B cell (primary cell): ENCODE measurements at regions not wholly inside any gene's neighbourhood (a gene's known extent, or its start where the extent isn't known, plus 50 kb on each side); places are given as distances from the start of the nearest gene placed in this dataset.

Experiments
- ATAC-seq: fragments of 200-7000 bp; cut with Tn5 transposase; one replicate; pipeline ENCODE4 v1.10.0; 2021; ENCODE audit warnings: low read depth, mild to moderate bottlenecking, moderate number of reproducible peaks, moderate library complexity
- CTCF ChIA-PET: fragments of 350-600 bp; sonication (Branson Sonifier 250); formaldehyde crosslinking; loops from one replicate; lab custom pipeline; 2021; ENCODE audit warnings: antibody characterized with exemption, inconsistent platforms; lab: Charles Lee
- POLR2A ChIA-PET: fragments of 350-600 bp; sonication (Branson Sonifier 250); formaldehyde crosslinking; loops from one replicate; lab custom pipeline; 2021; ENCODE audit warnings: antibody characterized with exemption; lab: Charles Lee
- DNase-seq: peaks from one replicate; pipeline ENCODE4 v3.0.0; 2013
- H2AFZ ChIP-seq: 2 replicates; pipeline ENCODE4 v1.6.1; 2012; ENCODE audit warnings: mild to moderate bottlenecking, low read depth, low read length; ENCODE audit not compliant: insufficient read depth, poor library complexity, severe bottlenecking
- H3K27ac ChIP-seq, 2 donors: 1 replicate in 1 of 2; 2 replicates in 1 of 2; pipeline ENCODE4 v1.5.1; 2012 to 2013; ENCODE audit warnings: low read length in 2 of 2, mild to moderate bottlenecking in 2 of 2, moderate library complexity in 1 of 2
- H3K27me3 ChIP-seq, 4 experiments: fragments of 200-600 bp in 1 of 4; sonication (generic) in 1 of 4; replicated peaks in 1 of 4; 1 replicate in 2 of 4; 2 replicates in 2 of 4; pipeline versions ENCODE4 v1.6.1 to v1.7.0; 2013 to 2016; ENCODE audit warnings: low read length in 3 of 4, mild to moderate bottlenecking in 2 of 4, mixed read lengths in 1 of 4, moderate library complexity in 1 of 4; ENCODE audit not compliant: insufficient read depth in 4 of 4, control insufficient read depth in 3 of 4; ENCODE audit errors: control extremely low read depth in 1 of 4
- H3K36me3 ChIP-seq, 2 experiments: replicated peaks in 1 of 2; 1 replicate in 1 of 2; 2 replicates in 1 of 2; pipeline versions ENCODE4 v1.6.1 to v1.7.1; 2013; ENCODE audit warnings: low read length in 1 of 2; ENCODE audit not compliant: insufficient read depth in 2 of 2, control insufficient read depth in 1 of 2; ENCODE audit errors: control extremely low read depth in 1 of 2, extremely low read depth in 1 of 2
- H3K4me1 ChIP-seq, 2 donors: fragments of 200-600 bp in 1 of 2; sonication (generic) in 1 of 2; 1 replicate in 1 of 2; 2 replicates in 1 of 2; pipeline versions ENCODE4 v1.5.1 to v1.6.1; 2013 to 2017; ENCODE audit warnings: low read length in 2 of 2; ENCODE audit not compliant: control insufficient read depth in 2 of 2, insufficient read depth in 2 of 2
- H3K4me2 ChIP-seq: replicated peaks from 2 replicates; pipeline ENCODE3; 2012; ENCODE audit warnings: mild to moderate bottlenecking, low read depth, low read length; ENCODE audit not compliant: poor library complexity, severe bottlenecking
- H3K4me3 ChIP-seq, 5 experiments: fragments of 200-600 bp in 1 of 5; sonication (generic) in 1 of 5; 1 replicate in 3 of 5; 2 replicates in 2 of 5; pipeline versions ENCODE4 v1.5.1 to v1.7.0; 2011 to 2016; ENCODE audit warnings: low read length in 4 of 5, mild to moderate bottlenecking in 4 of 5, low read depth in 2 of 5, control low read depth in 1 of 5, moderate library complexity in 1 of 5; ENCODE audit not compliant: insufficient read depth in 1 of 5; ENCODE audit errors: control extremely low read depth in 1 of 5, extremely low read depth in 1 of 5
- H3K79me2 ChIP-seq: fragments of 200-600 bp; sonication (generic); one replicate; pipeline ENCODE4 v1.6.0; 2016; ENCODE audit warnings: low read length; ENCODE audit not compliant: control insufficient read depth, insufficient read depth
- H3K9ac ChIP-seq: fragments of 200-600 bp; sonication (generic); 2 replicates; pipeline ENCODE4 v1.6.1; 2017; ENCODE audit warnings: mild to moderate bottlenecking, low read length, moderate library complexity
- H3K9me3 ChIP-seq, 3 donors: one replicate each; pipeline versions ENCODE4 v1.6.1 to v1.7.1; 2013; ENCODE audit warnings: low read length in 2 of 3; ENCODE audit not compliant: control insufficient read depth in 2 of 3, insufficient read depth in 1 of 3; ENCODE audit errors: control extremely low read depth in 1 of 3
- H4K20me1 ChIP-seq: 2 replicates; pipeline ENCODE4 v1.6.0; 2012; ENCODE audit warnings: mild to moderate bottlenecking, low read length; ENCODE audit not compliant: insufficient read depth, control insufficient read depth, poor library complexity, severe bottlenecking
- H3K27ac Mint-ChIP-seq: one replicate; pipeline ENCODE4 v1.8.0; 2021; ENCODE audit warnings: mixed read lengths
- H3K27me3 Mint-ChIP-seq: one replicate; pipeline ENCODE4 v1.8.0; 2021; ENCODE audit warnings: mixed read lengths
- H3K4me1 Mint-ChIP-seq: one replicate; pipeline ENCODE4 v1.8.0; 2021; ENCODE audit warnings: mixed read lengths
- H3K4me3 Mint-ChIP-seq: one replicate; pipeline ENCODE4 v1.8.0; 2021; ENCODE audit warnings: mixed read lengths
- H3K9me3 Mint-ChIP-seq: one replicate; pipeline ENCODE4 v1.8.0; 2022; ENCODE audit warnings: mixed read lengths; ENCODE audit not compliant: insufficient read depth
- CTCF ChIP-seq: fragments of 200-600 bp; IDR thresholded peaks from one replicate; pipeline ENCODE4 v1.8.0; 2022; ENCODE audit warnings: antibody characterized with exemption, mild to moderate bottlenecking
- EZH2 ChIP-seq: IDR thresholded peaks from 2 replicates; pipeline ENCODE4 v1.6.1; 2012; ENCODE audit warnings: borderline replicate concordance, low read depth, mild to moderate bottlenecking, moderate library complexity, low read length; ENCODE audit not compliant: insufficient read depth, poor library complexity, severe bottlenecking
- WGBS: methylation state at CpG from one replicate; pipeline ENCODE4 v1.1.5; 2013; ENCODE audit warnings: missing lambda C conversion rate; ENCODE audit not compliant: insufficient coverage; 5-methylcytosine and 5-hydroxymethylcytosine counted together
- intact Hi-C: fragments of 100-400 bp; cut with micrococcal nuclease; formaldehyde crosslinking; loops from one replicate; pipeline ENCODE4 v1.10.0; 2022

- WGBS: no CpG with 5 or more reads among the region's 2 CpGs
- intact Hi-C loops: no loop called here
- Histone ChIP-seq H2AFZ (no peak overlapping the region), H3K79me2 (no peaks in the 10 kb centered on the region), H3K4me3 (no peak overlapping the region), H4K20me1 (no peaks in the 10 kb centered on the region), H3K9ac (no peak overlapping the region), H3K4me2 (no peak overlapping the region), H3K27me3 (no peaks in the 10 kb centered on the region), H3K4me1 (no peaks in the 10 kb centered on the region), H3K9me3 (peaks cover 0 to 6% (median 0%) of the 10 kb centered on the region in 3 donors), H3K36me3 (no peaks in the 10 kb centered on the region), H3K27ac (no peak overlapping the region)
- POLR2A ChIA-PET: no interaction called here
- no peaks in the 10 kb centered on the region for H3K4me1 Mint-ChIP-seq
- H3K9me3 Mint-ChIP-seq: peaks cover 2% of the 10 kb centered on the region
- H3K27me3 Mint-ChIP-seq: no peaks in the 10 kb centered on the region
- DNase-seq: no peak
- no peak for ATAC-seq
- H3K27ac Mint-ChIP-seq: no peak overlapping the region
- CTCF ChIA-PET: no interaction called here
- TF ChIP-seq EZH2: no peak
- TF ChIP-seq CTCF: no peak
- H3K4me3 Mint-ChIP-seq: no peak overlapping the region
These were observed 277.0 kb upstream of the COBL start for GRCh38 chr7:51593628-51594027.

DNA sequence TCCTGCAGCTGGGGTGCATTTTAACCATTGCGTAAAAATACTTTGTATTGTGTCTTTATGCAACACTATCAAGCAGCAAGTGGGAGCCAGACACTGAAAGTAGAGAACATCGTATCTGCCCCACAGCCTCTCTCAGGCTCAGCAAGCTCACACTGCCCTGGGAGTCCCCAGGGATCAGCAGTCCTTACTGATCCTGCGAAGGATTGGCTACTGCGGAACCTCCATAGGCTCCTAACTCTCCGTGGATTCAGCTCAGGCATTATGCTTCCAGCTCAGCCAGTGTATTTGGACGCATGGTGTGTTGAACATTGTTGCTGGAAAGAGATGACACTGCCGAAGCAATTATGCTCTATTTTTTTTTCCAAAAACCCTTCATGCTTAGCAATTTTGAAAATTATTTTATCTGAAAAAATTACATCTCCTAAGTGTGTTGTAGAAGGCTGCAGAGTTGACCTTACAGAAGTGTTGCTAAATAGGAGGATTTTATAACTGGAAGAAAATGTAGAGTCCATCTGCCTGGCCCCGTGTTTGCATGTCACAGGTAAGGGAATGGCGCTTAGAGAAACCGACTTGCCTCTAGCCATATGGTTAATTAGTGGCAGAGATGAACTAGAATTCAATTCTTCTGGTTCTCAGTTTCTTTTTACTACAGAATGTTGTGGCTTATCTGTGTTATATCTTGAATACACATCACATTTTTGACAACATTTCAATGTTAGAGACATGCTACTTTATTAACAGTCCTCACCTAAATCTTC lies 276.4 kb upstream of the COBL start:
- Histone ChIP-seq H3K4me2 (no peak overlapping the region), H3K79me2 (no peaks in the 10 kb centered on the region), H4K20me1 (no peaks in the 10 kb centered on the region), H3K36me3 (no peaks in the 10 kb centered on the region), H2AFZ (no peak overlapping the region), H3K9ac (no peak overlapping the region), H3K27me3 (no peaks in the 10 kb centered on the region), H3K27ac (no peak overlapping the region), H3K4me3 (no peak overlapping the region), H3K4me1 (no peaks in the 10 kb centered on the region), H3K9me3 (peaks cover 0 to 6% (median 0%) of the 10 kb centered on the region in 3 donors)
- ChIA-PET CTCF (no interaction called here), POLR2A (no interaction called here)
- WGBS: 91% methylated on average over 5 of the region's 10 CpGs
- H3K4me1 Mint-ChIP-seq: no peaks in the 10 kb centered on the region
- peaks cover 2% of the 10 kb centered on the region for H3K9me3 Mint-ChIP-seq
- H3K27me3 Mint-ChIP-seq: no peaks in the 10 kb centered on the region
- ATAC-seq (no peak), DNase-seq (no peak)
- no peak overlapping the region for H3K27ac Mint-ChIP-seq
- intact Hi-C loops: no loop called here
- H3K4me3 Mint-ChIP-seq: no peak overlapping the region
- TF ChIP-seq CTCF (no peak), EZH2 (no peak)
